Pancreas (tissue), 10 donors: ENCODE measurements at regions not wholly inside any gene's neighbourhood (a gene's known extent, or its start where the extent isn't known, plus 50 kb on each side); places are given as distances from the start of the nearest gene placed in this dataset.
"Not testable (repeated sequence)": the region's sequence is repeated elsewhere in the genome, so short reads cannot be mapped to it uniquely, and the experiment has no call there.

ENCODE experiments used
- ATAC-seq, 4 donors: fragments of 200-7000 bp; cut with Tn5 transposase; one replicate each; pipeline versions ENCODE4 v1.8.0 to v1.9.1; 2020; ENCODE audit warnings: mild to moderate bottlenecking in 4 of 4, moderate library complexity in 4 of 4
- DNase-seq, 6 donors: peaks; one replicate each; pipeline ENCODE4 v3.0.0-alpha.2; 2020
- FAIRE-seq: peaks from 2 replicates; lab custom pipeline; 2012; peaks lifted over from hg19 to GRCh38; lab: Jason Lieb, UNC
- H3K27ac ChIP-seq, 4 donors: fragments of 200-600 bp; sonication (generic); 1 replicate in 3 of 4; 2 replicates in 1 of 4; pipeline versions ENCODE4 v1.5.0 to v1.8.0; 2020
- H3K27me3 ChIP-seq, 4 donors: fragments of 200-600 bp; one replicate each; pipeline ENCODE4 v1.8.0; 2021
- H3K36me3 ChIP-seq, 3 donors: fragments of 200-600 bp; sonication (generic) in 1 of 3; one replicate each; pipeline versions ENCODE4 v1.5.0 to v1.8.0; 2020 to 2021
- H3K4me1 ChIP-seq, 3 donors: fragments of 200-600 bp; one replicate each; pipeline ENCODE4 v1.8.0; 2021
- H3K4me3 ChIP-seq, 4 donors: fragments of 200-600 bp; sonication (generic) in 2 of 4; one replicate each; pipeline versions ENCODE4 v1.5.0 to v1.8.0; 2020 to 2021
- H3K9me3 ChIP-seq, 4 donors: fragments of 200-600 bp; one replicate each; pipeline ENCODE4 v1.8.0; 2021
- CTCF ChIP-seq, 4 donors: fragments of 200-600 bp; sonication (generic) in 3 of 4; IDR thresholded peaks; one replicate each; pipeline versions ENCODE4 v1.5.0 to v1.8.0; 2021; ENCODE audit warnings: antibody characterized with exemption in 4 of 4
- WGBS, 2 donors: extraction: QIAGEN DNeasy Blood & Tissue Kit; methylation state at CpG; one replicate each; pipeline ENCODE4 v1.1.7; 2013; 5-methylcytosine and 5-hydroxymethylcytosine counted together
- intact Hi-C, 3 donors: fragments of 100-400 bp; cut with DNase I; formaldehyde crosslinking; loops; one replicate each; pipeline versions ENCODE4 v1.11.1 to v1.14.2; 2022
- donor health status: healthy with polysubstance abuse.
- donor health status: DM: no; HTN: no; CAD: no; lungs with moderate emphysema.
- donor health status: DM: no; HTN: no; CAD: no.
- donor health status: control.
- donor health status: control.
- donor health status: Bipolar disorder and iron deficiency.
- donor health status: DM: yes; HTN: yes; CAD: no.
- donor health status: DM: no; HTN: no; CAD: no.
- donor health status: DM: no; HTN: no; CAD: no.
- donor health status: DM: yes; HTN: yes; CAD: no.

- H3K36me3 ChIP-seq = no peaks in the 10 kb centered on the region
- H3K4me3 ChIP-seq = no peak overlapping the region
- 74 to 95% methylated on average over 3 of the region's 3 CpGs for WGBS, 2 donors
- no peak for TF ChIP-seq CTCF (IDR thresholded peaks at IDR 0.05)
- no peaks in the 10 kb centered on the region for H3K27me3 ChIP-seq
- intact Hi-C loops = no loop called here
- no peaks in the 10 kb centered on the region for H3K9me3 ChIP-seq
- no peak for ATAC-seq
- DNase-seq = no peak
- no peak for FAIRE-seq
- H3K27ac ChIP-seq = no peak overlapping the region
- no peaks in the 10 kb centered on the region for H3K4me1 ChIP-seq
These were observed 82.0 kb upstream of the CPEB2 start for GRCh38 chr4:14920237-14920636.

GRCh38 chr4:14920759-14921320 lies 81.4 kb upstream of the CPEB2 start:
- no peak for TF ChIP-seq CTCF (IDR thresholded peaks at IDR 0.05)
- no peaks in the 10 kb centered on the region for H3K9me3 ChIP-seq
- no peaks in the 10 kb centered on the region for H3K36me3 ChIP-seq
- no peak overlapping the region for H3K4me3 ChIP-seq
- no peak overlapping the region for H3K27ac ChIP-seq
- no peaks in the 10 kb centered on the region for H3K4me1 ChIP-seq
- intact Hi-C loops = no loop called here
- H3K27me3 ChIP-seq = no peaks in the 10 kb centered on the region
- DNase-seq = no peak
- 98 to 100% methylated on average over 3 of the region's 3 CpGs for WGBS, 2 donors
- no peak for FAIRE-seq
- ATAC-seq = no peak

GRCh38 chr4:14921781-14922180 lies 80.5 kb upstream of the CPEB2 start:
- intact Hi-C loops, ATAC-seq, FAIRE-seq, H3K27ac ChIP-seq, H3K4me3 ChIP-seq, DNase-seq, H3K4me1 ChIP-seq, H3K9me3 ChIP-seq, H3K27me3 ChIP-seq, H3K36me3 ChIP-seq: not testable (repeated sequence)
- 72 to 80% methylated on average over 2 of the region's 2 CpGs for WGBS, 2 donors

- H3K9me3 ChIP-seq = no peaks in the 10 kb centered on the region
- TF ChIP-seq CTCF (IDR thresholded peaks at IDR 0.05) = no peak
- H3K36me3 ChIP-seq = no peaks in the 10 kb centered on the region
- DNase-seq (no peak), FAIRE-seq (no peak), ATAC-seq (no peak)
- 68 to 86% methylated on average over 3 of the region's 3 CpGs for WGBS, 2 donors
- no peak overlapping the region for H3K27ac ChIP-seq
- no peaks in the 10 kb centered on the region for H3K27me3 ChIP-seq
- intact Hi-C loops = no loop called here
- H3K4me3 ChIP-seq = no peak overlapping the region
- H3K4me1 ChIP-seq = no peaks in the 10 kb centered on the region
These were observed 78.0 kb upstream of the CPEB2 start for GRCh38 chr4:14924076-14924811.

GRCh38 chr4:14924812-14925344 lies 77.4 kb upstream of the CPEB2 start:
- Histone ChIP-seq H3K4me1 (no peaks in the 10 kb centered on the region), H3K27ac (no peak overlapping the region), H3K36me3 (no peaks in the 10 kb centered on the region), H3K4me3 (no peak overlapping the region), H3K9me3 (no peaks in the 10 kb centered on the region), H3K27me3 (no peaks in the 10 kb centered on the region)
- 74 to 77% methylated on average over 3 of the region's 3 CpGs for WGBS, 2 donors
- ATAC-seq (no peak), DNase-seq (no peak), FAIRE-seq (no peak)
- intact Hi-C loops = no loop called here
- TF ChIP-seq CTCF (IDR thresholded peaks at IDR 0.05) = no peak
